Transverse colon (tissue), 3 donors: ENCODE measurements at regions not wholly inside any gene's neighbourhood (a gene's known extent, or its start where the extent isn't known, plus 50 kb on each side); places are given as distances from the start of the nearest gene placed in this dataset.

Source experiments
- CTCF ChIP-seq, 5 experiments: fragments of 200-600 bp in 3 of 5; fragments of 450-650 bp in 2 of 5; sonication (generic) in 3 of 5; IDR thresholded peaks; 1 replicate in 2 of 5; 2 replicates in 3 of 5; pipeline ENCODE4 v1.5.1; 2016 to 2017; ENCODE audit warnings: antibody characterized with exemption in 5 of 5, inconsistent platforms in 3 of 5, mild to moderate bottlenecking in 2 of 5, moderate library complexity in 1 of 5
- POLR2A ChIP-seq: fragments of 450-650 bp; IDR thresholded peaks from one replicate; pipeline ENCODE4 v1.6.1; 2016; ENCODE audit warnings: antibody characterized with exemption, mild to moderate bottlenecking, moderate library complexity

- TF ChIP-seq CTCF (IDR thresholded peaks at IDR 0.05) (no peak), POLR2A (no peak)
Observed at GRCh38 chr13:74064805-74065312, 69.3 kb downstream of the KLF12 start.
